HPDE6-E6E7 (cell line): ENCODE measurements at regions not wholly inside any gene's neighbourhood (a gene's known extent, or its start where the extent isn't known, plus 50 kb on each side); places are given as distances from the start of the nearest gene placed in this dataset.

Source experiments
- DNase-seq: peaks from one replicate; pipeline ENCODE4 v3.0.0; 2011; ENCODE audit warnings: missing footprints; ENCODE audit errors: extremely low spot score

GRCh38 chrX:20382082-20382481 is 115.4 kb upstream of the RPS6KA3 start:
- no peak for DNase-seq

- DNase-seq = peak; percentile 35
These were observed 111.7 kb upstream of the RPS6KA3 start for GRCh38 chrX:20378233-20378920.

- no peak for DNase-seq
These were observed 108.3 kb upstream of the RPS6KA3 start for GRCh38 chrX:20374900-20375438.

GRCh38 chrX:20374450-20374849 is 107.7 kb upstream of the RPS6KA3 start:
- DNase-seq = no peak

GRCh38 chrX:20373063-20373462 is 106.4 kb upstream of the RPS6KA3 start:
- DNase-seq = no peak

- peak; percentile 26 for DNase-seq
These were observed 105.8 kb upstream of the RPS6KA3 start for GRCh38 chrX:20372533-20372932.

GRCh38 chrX:20369468-20369867 is 102.8 kb upstream of the RPS6KA3 start:
- no peak for DNase-seq

- DNase-seq = no peak
These were observed 97.5 kb upstream of the RPS6KA3 start for GRCh38 chrX:20364238-20364637.

- DNase-seq = no peak
These were observed 96.6 kb upstream of the RPS6KA3 start for GRCh38 chrX:20363275-20363674.

- DNase-seq = peak; percentile 20
These were observed 95.9 kb upstream of the RPS6KA3 start for GRCh38 chrX:20362268-20363267.

GRCh38 chrX:20361890-20362262 is 95.2 kb upstream of the RPS6KA3 start:
- no peak for DNase-seq

GRCh38 chrX:20361081-20361889 is 94.6 kb upstream of the RPS6KA3 start:
- DNase-seq = no peak

GRCh38 chrX:20355187-20355586 is 88.5 kb upstream of the RPS6KA3 start:
- no peak for DNase-seq

GRCh38 chrX:20354505-20354904 is 87.8 kb upstream of the RPS6KA3 start:
- no peak for DNase-seq

- no peak for DNase-seq
These were observed 86.2 kb upstream of the RPS6KA3 start for GRCh38 chrX:20352935-20353336.

GRCh38 chrX:20352504-20352903 is 85.8 kb upstream of the RPS6KA3 start:
- no peak for DNase-seq

- DNase-seq = no peak
These were observed 83.9 kb upstream of the RPS6KA3 start for GRCh38 chrX:20350596-20350995.

GRCh38 chrX:20348139-20348538 is 81.4 kb upstream of the RPS6KA3 start:
- DNase-seq = no peak

- DNase-seq = no peak
These were observed 80.8 kb upstream of the RPS6KA3 start for GRCh38 chrX:20347481-20347880.

- DNase-seq = no peak
These were observed 67.0 kb upstream of the RPS6KA3 start for GRCh38 chrX:20333672-20334071.

GRCh38 chrX:20330545-20330944 is 63.8 kb upstream of the RPS6KA3 start:
- DNase-seq = no peak

- DNase-seq = no peak
These were observed 62.7 kb upstream of the RPS6KA3 start for GRCh38 chrX:20329435-20329834.
